GM13976 (cell line): ENCODE measurements at regions not wholly inside any gene's neighbourhood (a gene's known extent, or its start where the extent isn't known, plus 50 kb on each side); places are given as distances from the start of the nearest gene placed in this dataset.
"Not testable (repeated sequence)": the region's sequence is repeated elsewhere in the genome, so short reads cannot be mapped to it uniquely, and the experiment has no call there.

ENCODE experiments used
- DNase-seq: peaks from one replicate; pipeline ENCODE4 v3.0.0; 2012; ENCODE audit warnings: low spot score
- in situ Hi-C: fragments of 300-500 bp; cut with MboI; formaldehyde crosslinking; loops from one replicate; pipeline ENCODE4 v1.12.0; 2022; ENCODE audit warnings: low sequenced_read_pairs, mixed read lengths, inconsistent platforms; ENCODE audit not compliant: unreplicated experiment
- TF ChIP-seq, protein P1 (sequence below): IDR thresholded peaks from 2 replicates; pipeline ENCODE4 v1.5.1; 2012; ENCODE audit warnings: borderline replicate concordance, mild to moderate bottlenecking; ENCODE audit not compliant: insufficient read depth; ENCODE audit errors: extremely low read depth, missing control alignments, control extremely low read depth

DNA sequence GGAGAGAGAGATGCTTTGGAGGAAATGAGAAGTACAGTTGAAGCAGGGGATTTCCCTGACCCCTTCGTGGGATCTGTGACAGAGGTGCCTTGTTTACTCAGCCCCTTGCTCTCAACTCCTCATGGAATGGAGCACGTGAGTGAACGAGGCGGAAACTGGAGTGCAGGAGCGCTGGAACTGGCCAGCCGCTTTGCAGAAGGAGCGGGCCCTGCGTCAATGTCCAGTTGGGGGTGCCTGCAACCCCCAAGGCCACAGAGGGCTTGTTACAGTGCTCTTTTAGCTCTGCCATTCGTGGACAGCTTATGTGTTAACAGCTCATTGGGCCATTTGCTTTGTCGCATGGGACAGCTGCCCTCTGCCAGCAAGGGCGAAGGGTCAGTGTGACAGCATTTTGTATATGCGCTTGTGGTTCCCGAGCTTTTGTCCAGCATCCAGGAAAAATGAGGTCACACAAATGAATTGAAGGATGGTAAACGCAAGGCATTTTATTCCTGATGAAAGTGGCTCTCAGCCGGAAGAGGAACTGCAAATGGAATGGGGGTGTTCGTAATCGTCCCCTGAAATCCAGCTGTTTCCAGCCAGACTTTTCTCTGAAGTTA, 1395.1 kb downstream of the CDH8 start:
- in situ Hi-C loops = no loop called here
- DNase-seq = no peak
- TF ChIP-seq, protein P1, sequence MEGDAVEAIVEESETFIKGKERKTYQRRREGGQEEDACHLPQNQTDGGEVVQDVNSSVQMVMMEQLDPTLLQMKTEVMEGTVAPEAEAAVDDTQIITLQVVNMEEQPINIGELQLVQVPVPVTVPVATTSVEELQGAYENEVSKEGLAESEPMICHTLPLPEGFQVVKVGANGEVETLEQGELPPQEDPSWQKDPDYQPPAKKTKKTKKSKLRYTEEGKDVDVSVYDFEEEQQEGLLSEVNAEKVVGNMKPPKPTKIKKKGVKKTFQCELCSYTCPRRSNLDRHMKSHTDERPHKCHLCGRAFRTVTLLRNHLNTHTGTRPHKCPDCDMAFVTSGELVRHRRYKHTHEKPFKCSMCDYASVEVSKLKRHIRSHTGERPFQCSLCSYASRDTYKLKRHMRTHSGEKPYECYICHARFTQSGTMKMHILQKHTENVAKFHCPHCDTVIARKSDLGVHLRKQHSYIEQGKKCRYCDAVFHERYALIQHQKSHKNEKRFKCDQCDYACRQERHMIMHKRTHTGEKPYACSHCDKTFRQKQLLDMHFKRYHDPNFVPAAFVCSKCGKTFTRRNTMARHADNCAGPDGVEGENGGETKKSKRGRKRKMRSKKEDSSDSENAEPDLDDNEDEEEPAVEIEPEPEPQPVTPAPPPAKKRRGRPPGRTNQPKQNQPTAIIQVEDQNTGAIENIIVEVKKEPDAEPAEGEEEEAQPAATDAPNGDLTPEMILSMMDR = no peak

DNA sequence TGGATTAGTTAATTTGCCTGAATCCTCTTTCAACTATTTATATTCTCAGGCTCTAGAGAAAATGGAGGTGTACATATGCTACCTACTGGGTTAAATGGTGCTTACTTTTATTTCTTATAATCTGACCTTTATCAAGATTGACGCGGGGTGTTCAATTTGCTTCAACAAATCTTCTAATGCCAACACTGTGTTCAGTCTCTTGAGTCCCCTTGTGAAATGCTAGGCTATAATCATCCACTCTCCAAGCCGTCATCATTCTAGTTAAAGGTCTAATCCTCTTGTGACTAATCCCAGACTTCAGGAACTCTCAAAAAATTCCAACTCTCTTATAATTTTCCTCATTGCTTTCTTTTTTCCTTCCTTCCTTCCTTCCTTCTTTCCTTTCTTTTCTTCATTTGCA, 1396.2 kb downstream of the CDH8 start:
- no peak for DNase-seq
- TF ChIP-seq, protein P1 = no peak
- in situ Hi-C loops = no loop called here

DNA sequence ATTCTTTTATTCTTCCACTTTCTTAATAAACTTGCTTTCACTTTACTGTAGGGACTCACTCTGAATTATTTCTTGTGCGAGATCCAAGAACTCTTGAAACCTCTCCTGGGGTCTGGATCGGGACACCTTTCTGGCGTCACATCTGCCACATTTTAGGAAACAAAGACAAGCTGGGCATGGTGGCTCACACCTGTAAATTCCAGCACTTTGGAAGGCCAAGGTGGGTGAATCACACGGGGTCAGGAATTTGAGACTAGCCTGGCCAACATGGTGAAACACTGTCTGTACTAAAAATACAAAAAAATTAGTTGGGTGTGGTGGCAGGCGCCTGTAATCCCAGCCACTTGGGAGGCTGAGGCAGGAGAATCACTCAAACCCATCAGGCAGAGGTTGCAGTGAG, 1399.6 kb downstream of the CDH8 start:
- in situ Hi-C loops, DNase-seq: not testable (repeated sequence)

DNA sequence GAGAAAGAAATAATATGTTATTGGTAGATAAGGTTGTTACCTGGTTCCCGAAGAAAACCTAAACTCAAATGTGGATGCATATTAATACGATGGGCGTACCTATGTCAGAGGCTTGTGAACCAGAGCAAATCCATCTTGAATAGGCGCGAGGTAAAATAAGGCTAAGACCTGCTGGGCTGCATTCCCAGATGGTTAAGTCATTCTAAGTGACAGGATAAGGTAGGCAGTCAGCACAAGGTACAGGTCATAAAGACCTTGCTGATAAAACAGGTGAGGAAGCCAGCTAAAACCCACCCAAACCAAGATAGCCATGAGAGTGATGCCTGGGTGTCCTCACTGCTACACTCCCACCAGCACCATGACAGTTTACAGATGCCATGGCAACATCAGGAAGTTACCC, 1400.1 kb downstream of the CDH8 start:
- no peak for DNase-seq
- in situ Hi-C loops = no loop called here
- TF ChIP-seq, protein P1 = no peak

DNA sequence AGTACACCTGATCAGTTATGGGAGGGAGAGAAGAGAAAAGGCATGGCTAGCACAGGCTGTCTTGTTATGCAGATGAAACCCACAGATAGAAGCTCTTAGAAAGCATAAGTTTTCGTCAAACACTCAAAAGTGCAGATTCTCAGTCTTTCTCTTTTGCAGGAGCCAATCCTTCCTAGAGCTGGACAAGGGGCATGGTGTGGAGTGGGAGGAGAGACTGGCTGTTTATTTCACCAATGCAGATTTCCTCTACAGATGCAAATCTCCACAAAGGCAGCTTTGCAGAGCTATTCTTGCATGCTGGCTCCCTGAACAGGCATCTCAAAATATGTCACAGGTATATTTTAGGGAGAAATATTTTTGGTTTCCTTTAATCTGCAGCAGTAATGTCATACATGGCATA, 1400.7 kb downstream of the CDH8 start:
- TF ChIP-seq, protein P1 = no peak
- in situ Hi-C loops = no loop called here
- no peak for DNase-seq

DNA sequence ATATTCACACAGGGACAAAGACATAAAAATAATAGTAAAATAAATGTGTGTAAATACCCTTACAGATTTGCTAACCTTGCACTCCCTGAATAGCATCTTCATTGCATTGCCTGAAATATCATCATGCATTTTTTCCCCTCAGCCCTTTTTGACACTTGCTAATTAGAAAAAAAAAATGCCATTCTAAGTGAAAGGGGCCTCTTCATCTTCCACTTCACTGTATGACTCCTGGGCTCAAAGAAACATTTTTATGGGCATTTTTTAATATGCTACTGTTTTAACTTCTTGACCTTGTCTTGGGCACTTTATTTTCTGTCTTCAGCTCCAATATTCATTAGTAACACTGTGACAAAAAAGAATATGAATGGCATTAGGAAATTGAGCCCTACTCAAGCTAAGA, 1424.4 kb downstream of the CDH8 start:
- no peak for DNase-seq
- in situ Hi-C loops = no loop called here
- TF ChIP-seq, protein P1 = no peak

DNA sequence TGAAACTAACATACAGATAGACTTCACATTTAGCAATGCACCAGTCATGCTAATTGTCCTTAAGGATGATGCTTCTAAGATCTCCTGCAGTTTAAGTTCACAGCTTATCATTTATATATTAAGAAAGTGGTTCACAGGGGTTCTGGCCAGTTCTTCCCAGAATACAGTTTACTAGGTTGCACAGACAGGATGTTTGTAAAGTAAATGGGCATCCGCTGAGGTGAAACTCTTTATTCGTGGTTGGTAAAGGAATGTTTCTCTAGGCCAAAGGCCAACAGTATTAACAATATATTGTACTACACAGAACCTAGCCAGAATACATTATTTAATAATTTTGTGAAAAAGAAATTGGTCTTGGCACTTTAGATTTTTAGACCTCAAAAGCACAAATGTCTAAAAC, 1427.3 kb downstream of the CDH8 start:
- TF ChIP-seq, protein P1 = no peak
- no peak for DNase-seq
- in situ Hi-C loops = no loop called here

DNA sequence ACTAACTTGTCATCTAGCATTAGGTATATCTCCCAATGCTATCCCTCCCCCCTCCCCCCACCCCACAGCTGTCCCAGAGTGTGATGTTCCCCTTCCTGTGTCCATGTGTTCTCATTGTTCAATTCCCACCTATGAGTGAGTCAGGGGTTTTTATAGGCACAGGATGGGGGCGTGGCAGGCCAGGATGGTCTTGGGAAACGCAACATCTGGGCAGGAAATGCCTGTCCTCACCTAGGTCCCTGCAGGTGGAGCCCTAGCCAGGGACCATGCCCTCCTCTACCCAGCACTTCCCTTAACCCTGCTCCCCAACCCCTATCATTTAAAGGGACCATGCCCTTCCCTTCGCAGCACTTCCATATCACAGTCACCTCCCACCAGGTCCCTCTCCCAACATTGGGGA, 1430.6 kb downstream of the CDH8 start:
- in situ Hi-C loops, DNase-seq: not testable (repeated sequence)
